Calu3 (cell line): ENCODE measurements at regions not wholly inside any gene's neighbourhood (a gene's known extent, or its start where the extent isn't known, plus 50 kb on each side); places are given as distances from the start of the nearest gene placed in this dataset.

Experiments
- BruUV-seq: library from RNA; stranded (reverse); fragments of 400-500 nt; replicated peaks from 2 replicates; lab custom pipeline; 2021; lab: Mats Ljungman, UMichigan
- CTCF ChIA-PET: fragments of 300-600 bp; sonication (Branson Sonifier 250); formaldehyde crosslinking; loops from one replicate; lab custom pipeline; 2022; ENCODE audit warnings: antibody characterized with exemption; lab: Charles Lee
- DNase-seq: peaks from one replicate; pipeline ENCODE4 v3.0.0; 2022
- H3K27ac Mint-ChIP-seq: one replicate; pipeline ENCODE4 v1.8.0; 2022; ENCODE audit warnings: mixed read lengths; ENCODE audit not compliant: unreplicated experiment
- H3K27me3 Mint-ChIP-seq: one replicate; pipeline ENCODE4 v1.8.0; 2022; ENCODE audit warnings: mixed read lengths; ENCODE audit not compliant: unreplicated experiment
- H3K36me3 Mint-ChIP-seq: one replicate; pipeline ENCODE4 v1.8.0; 2022; ENCODE audit warnings: mild to moderate bottlenecking, moderate library complexity, mixed read lengths; ENCODE audit not compliant: insufficient read depth, unreplicated experiment
- H3K4me1 Mint-ChIP-seq: one replicate; pipeline ENCODE4 v1.8.0; 2022; ENCODE audit warnings: mild to moderate bottlenecking, low read depth, mixed read lengths; ENCODE audit not compliant: unreplicated experiment
- H3K4me3 Mint-ChIP-seq: one replicate; pipeline ENCODE4 v1.8.0; 2022; ENCODE audit warnings: mild to moderate bottlenecking, low read depth, moderate library complexity, mixed read lengths; ENCODE audit not compliant: unreplicated experiment
- H3K9me3 Mint-ChIP-seq: one replicate; pipeline ENCODE4 v1.8.0; 2022; ENCODE audit warnings: low read depth, mixed read lengths; ENCODE audit not compliant: unreplicated experiment
- intact Hi-C: fragments of 100-400 bp; cut with micrococcal nuclease; formaldehyde crosslinking; loops from one replicate; pipeline ENCODE4 v1.10.0; 2022; ENCODE audit not compliant: unreplicated experiment
- TF ChIP-seq, protein P1 (sequence below): fragments of 200-600 bp; IDR thresholded peaks from one replicate; pipeline ENCODE4 v1.8.0; 2022; ENCODE audit warnings: antibody characterized with exemption; ENCODE audit not compliant: unreplicated experiment

DNA sequence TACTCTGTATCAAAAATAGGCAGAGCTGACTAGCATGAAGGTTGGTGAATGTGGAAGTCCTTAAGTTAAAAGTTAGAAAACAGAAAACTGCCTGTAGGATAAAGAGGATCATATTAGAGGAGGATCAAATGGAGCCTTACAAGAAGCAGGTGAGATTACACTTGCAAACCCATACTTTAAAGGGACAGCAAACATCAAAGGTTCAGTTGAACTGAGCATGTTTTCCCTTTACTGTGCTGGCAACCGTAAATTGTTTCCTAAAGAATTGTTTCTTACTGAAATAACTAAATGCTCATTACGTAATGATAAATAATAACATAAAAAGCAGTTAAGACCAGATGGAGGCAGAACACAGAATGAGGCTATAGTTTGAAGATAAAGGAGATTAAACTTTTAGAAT, 465.3 kb upstream of the FTMT start:
- H3K27ac Mint-ChIP-seq = no peak overlapping the region
- H3K36me3 Mint-ChIP-seq = no peaks in the 10 kb centered on the region
- no peaks in the 10 kb centered on the region for H3K9me3 Mint-ChIP-seq
- H3K27me3 Mint-ChIP-seq = no peaks in the 10 kb centered on the region
- CTCF ChIA-PET = interaction anchor here (0.6 kb wide), 1 partner anchor 247 kb away, joined by 3 read pairs; no protein-coding TSS in a partner anchor
- H3K4me3 Mint-ChIP-seq = no peak overlapping the region
- TF ChIP-seq, protein P1, sequence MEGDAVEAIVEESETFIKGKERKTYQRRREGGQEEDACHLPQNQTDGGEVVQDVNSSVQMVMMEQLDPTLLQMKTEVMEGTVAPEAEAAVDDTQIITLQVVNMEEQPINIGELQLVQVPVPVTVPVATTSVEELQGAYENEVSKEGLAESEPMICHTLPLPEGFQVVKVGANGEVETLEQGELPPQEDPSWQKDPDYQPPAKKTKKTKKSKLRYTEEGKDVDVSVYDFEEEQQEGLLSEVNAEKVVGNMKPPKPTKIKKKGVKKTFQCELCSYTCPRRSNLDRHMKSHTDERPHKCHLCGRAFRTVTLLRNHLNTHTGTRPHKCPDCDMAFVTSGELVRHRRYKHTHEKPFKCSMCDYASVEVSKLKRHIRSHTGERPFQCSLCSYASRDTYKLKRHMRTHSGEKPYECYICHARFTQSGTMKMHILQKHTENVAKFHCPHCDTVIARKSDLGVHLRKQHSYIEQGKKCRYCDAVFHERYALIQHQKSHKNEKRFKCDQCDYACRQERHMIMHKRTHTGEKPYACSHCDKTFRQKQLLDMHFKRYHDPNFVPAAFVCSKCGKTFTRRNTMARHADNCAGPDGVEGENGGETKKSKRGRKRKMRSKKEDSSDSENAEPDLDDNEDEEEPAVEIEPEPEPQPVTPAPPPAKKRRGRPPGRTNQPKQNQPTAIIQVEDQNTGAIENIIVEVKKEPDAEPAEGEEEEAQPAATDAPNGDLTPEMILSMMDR = no peak
- BruUV-seq = no TSS peak
- intact Hi-C loops = no loop called here
- no peak for DNase-seq
- H3K4me1 Mint-ChIP-seq = no peaks in the 10 kb centered on the region

DNA sequence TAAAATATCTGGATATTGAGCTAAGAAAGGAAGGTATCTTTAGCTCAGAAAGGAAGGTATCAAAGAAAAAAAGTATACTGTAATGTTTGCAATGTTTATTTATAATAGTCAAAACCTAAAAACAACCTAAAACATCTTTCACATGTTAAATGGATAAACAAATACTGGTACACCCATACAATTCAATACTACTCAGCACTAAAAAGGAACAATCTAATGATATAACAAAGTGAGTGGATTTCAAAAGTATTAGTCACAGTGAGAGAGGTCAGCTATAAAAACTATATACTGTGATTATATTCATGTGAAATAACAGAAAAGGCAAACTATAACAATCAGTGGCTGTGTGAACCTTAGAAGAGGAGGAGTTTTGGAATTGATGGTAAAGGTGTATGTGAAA, 455.0 kb upstream of the FTMT start:
- TF ChIP-seq, protein P1 = no peak
- no peaks in the 10 kb centered on the region for H3K27me3 Mint-ChIP-seq
- no peak overlapping the region for H3K27ac Mint-ChIP-seq
- DNase-seq = no peak
- no peak overlapping the region for H3K4me3 Mint-ChIP-seq
- no peaks in the 10 kb centered on the region for H3K9me3 Mint-ChIP-seq
- no peaks in the 10 kb centered on the region for H3K36me3 Mint-ChIP-seq
- CTCF ChIA-PET = no interaction called here
- no TSS peak for BruUV-seq
- no peaks in the 10 kb centered on the region for H3K4me1 Mint-ChIP-seq
- intact Hi-C loops = no loop called here

DNA sequence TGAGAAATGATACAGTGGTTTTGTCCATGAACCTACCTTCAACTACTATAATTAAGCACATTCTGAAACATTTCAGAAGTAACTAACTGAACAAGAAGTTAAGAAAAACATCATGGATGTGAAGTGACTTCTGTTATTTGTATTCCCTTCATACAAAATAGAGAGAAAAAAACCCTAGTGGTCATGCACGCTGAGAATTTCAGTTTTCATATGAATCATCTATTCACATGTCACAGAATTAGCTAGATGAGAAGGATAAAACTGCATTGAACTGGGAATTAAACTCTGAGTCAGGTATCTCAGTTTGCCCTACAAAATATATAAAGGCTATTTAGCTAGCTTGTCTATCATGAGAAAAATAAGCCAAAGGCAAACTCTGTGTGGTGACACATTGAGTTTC, 451.8 kb upstream of the FTMT start:
- DNase-seq = no peak
- H3K27me3 Mint-ChIP-seq = no peaks in the 10 kb centered on the region
- no peaks in the 10 kb centered on the region for H3K36me3 Mint-ChIP-seq
- BruUV-seq = no TSS peak
- H3K27ac Mint-ChIP-seq = no peak overlapping the region
- H3K4me3 Mint-ChIP-seq = no peak overlapping the region
- H3K9me3 Mint-ChIP-seq = peaks cover 2% of the 10 kb centered on the region
- TF ChIP-seq, protein P1 = no peak
- no peaks in the 10 kb centered on the region for H3K4me1 Mint-ChIP-seq
- CTCF ChIA-PET = no interaction called here
- intact Hi-C loops = no loop called here

DNA sequence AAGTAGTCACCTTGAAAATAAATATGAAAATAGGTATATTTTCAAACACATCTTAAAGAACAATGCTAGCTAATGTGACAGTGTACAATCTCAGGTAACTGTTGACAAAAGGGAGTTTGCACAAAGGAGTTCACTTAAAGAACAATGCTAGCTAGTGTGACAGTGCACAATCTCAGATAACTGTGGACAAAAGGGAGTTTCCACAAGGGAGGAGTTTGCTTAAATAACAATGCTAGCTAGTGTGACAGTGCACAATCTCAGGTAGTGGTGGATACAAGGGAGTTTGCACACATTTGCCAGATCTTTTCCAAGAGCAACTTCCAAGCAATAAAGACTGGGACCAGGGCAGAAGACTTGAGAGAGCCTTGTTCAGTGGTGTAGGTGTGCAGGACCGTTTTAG, 442.9 kb upstream of the FTMT start:
- TF ChIP-seq, protein P1 = no peak
- BruUV-seq = no TSS peak
- Mint-ChIP-seq H3K4me1 (peaks cover 11% of the 10 kb centered on the region), H3K27me3 (no peaks in the 10 kb centered on the region), H3K36me3 (no peaks in the 10 kb centered on the region), H3K9me3 (no peaks in the 10 kb centered on the region), H3K27ac (no peak overlapping the region), H3K4me3 (no peak overlapping the region)
- intact Hi-C loops = no loop called here
- no peak for DNase-seq
- CTCF ChIA-PET = no interaction called here
